Hypothalamus (tissue), 51 donors: ENCODE measurements at regions not wholly inside any gene's neighbourhood (a gene's known extent, or its start where the extent isn't known, plus 50 kb on each side); places are given as distances from the start of the nearest gene placed in this dataset.
A peak's percentile ranks its signal among the peaks of the same experiment; 100 is the strongest.
"Not testable (repeated sequence)": the region's sequence is repeated elsewhere in the genome, so short reads cannot be mapped to it uniquely, and the experiment has no call there.

Experiments used
- DNase-seq, 51 donors: peaks; one replicate each; lab custom pipeline; 2025; lab: John Stamatoyannopoulos, UW

DNA sequence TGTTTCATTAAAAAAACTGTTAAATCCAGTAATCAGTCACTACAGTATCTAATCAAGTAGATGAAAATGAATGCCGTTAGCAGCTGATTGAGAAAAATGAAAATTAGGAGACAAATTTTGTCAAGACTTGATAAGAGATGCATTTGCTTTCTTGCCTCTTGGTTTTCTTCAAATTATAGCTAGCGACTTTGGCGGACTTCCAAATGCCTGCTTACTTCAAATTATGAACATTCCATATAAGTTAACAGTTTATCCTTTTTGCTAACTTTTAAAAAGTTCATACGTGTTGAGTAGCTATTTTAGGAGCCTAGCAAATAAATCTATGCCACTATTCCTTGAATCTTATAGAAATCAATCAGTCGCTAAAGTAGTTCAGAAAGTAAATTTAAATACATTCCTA lies 58.8 kb downstream of the PPP4R3C start:
- no peak for DNase-seq

DNA sequence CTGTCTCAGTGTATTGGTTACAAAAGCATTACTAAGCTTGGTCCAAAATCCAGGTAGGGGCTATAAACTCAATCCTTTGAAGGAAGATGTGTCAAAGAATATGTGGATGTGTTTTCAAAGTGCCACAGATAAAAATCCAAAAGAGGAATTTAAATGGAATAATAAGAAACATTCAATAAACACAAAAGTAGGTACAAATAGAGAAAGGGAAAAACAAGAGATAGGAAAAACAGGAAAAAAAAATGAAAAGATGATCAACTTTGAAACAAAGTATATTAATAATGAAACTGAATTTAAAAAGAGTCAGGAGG lies 64.0 kb downstream of the PPP4R3C start:
- peak in 1 of 51 donors; percentile 0 for DNase-seq

DNA sequence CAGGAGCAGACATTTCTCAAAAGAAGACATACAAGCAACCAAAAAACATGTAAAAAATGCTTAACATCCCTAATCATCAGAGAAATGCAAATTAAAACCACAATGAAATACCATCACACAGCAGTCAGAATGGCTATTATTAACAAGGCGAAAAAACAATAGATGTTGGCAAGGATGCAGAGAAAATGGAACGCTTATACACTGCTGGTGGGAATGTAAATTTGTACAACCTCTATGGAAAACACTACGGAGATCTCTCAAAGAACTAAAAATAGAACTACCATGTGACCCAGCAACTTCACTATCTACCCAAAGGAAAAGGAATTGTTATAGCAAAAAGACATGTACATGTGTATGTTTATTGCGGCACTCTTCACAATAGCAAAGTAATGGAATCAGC lies 71.5 kb downstream of the PPP4R3C start:
- DNase-seq, result no peak

DNA sequence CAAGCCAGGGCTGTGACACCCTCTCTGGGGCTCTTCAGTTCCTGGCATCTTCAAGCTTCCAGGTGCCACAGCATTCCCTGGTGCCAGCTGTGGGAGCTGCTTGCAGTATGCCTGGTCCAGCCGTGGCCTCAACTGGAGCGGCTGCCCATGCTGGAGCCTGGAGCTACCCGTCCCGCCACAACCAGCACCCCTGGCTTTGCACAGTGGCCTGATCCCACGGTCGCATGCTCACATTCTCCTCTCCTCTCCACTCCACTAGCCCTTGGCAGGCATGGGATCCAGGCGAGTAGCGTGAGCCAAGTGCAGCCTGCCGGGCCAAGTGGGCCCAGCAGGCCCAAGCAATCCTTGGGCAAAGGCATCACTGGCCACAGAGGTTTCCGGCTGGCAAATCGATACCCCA lies 81.7 kb downstream of the PPP4R3C start:
- DNase-seq, result no peak

DNA sequence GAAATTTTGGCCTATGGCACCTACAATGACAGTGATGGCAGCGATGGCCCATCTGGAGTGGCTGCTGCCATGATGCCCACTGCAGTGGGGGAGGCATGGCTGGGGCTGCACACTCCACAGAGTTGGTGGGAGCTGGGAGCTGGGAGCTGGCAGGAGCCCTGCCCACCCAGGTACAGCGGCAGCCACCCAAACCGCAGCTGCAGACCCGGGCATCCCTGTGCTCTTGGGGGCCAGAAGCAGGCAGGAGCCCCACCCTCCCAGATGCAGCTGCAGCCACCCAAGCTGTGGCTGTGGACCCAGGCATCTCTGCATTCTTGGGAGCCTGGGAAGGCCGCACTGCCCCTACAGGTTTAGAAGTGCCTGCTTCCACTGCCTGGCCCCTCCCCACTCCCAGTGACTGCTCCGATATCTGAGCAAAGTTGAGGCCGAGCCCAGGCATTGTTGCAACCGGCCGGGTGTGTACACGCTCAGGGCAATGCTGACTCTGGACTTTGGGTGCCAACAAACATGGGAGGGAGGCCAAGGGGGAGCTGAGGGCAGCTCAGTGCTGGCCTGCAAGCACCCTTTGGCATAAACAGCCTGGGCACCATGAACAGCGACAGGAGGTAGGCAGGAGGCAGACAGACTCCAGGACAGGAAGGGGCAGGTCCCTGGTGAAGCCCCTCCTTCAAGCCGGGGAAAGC lies 82.8 kb downstream of the PPP4R3C start:
- no peak for DNase-seq

DNA sequence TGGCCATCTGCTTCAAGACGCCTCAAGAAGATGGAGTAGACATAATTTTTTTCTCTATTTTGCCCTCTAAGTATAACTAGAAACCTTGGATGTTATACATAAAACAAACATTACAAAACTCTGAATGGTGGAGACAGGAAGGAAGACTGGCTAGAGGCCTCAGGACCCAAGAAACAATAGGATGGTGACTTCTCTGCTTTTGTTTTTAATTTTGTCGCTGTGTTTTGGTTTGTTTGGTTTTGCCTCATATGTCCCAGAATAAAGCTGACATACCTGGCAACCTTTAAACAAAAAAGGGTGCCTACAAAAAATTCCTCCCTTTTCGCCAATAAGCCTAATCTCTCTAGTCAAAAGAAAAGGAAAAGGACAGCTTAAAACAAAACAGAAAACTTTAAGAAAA lies 109.1 kb downstream of the PPP4R3C start:
- DNase-seq, result no peak

DNA sequence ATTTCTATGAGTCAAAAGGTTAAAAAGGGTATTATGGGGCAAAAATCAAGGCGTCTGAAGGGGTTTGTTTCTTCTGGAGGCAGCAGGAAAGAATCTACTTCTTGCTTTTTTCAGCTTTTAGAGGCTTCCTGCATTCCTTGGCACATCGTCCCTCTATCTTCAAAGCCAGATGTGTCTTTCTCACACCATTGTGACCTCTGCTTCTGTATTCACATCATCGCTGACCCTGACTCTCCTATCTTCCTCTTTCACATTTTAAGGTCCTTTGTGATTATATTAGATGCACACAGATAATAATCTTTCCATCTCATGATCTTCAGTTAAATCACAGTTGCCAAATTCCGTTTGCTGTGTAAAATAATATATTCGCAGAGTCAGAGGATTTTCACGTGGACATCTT lies 112.7 kb downstream of the PPP4R3C start:
- no peak for DNase-seq

DNA sequence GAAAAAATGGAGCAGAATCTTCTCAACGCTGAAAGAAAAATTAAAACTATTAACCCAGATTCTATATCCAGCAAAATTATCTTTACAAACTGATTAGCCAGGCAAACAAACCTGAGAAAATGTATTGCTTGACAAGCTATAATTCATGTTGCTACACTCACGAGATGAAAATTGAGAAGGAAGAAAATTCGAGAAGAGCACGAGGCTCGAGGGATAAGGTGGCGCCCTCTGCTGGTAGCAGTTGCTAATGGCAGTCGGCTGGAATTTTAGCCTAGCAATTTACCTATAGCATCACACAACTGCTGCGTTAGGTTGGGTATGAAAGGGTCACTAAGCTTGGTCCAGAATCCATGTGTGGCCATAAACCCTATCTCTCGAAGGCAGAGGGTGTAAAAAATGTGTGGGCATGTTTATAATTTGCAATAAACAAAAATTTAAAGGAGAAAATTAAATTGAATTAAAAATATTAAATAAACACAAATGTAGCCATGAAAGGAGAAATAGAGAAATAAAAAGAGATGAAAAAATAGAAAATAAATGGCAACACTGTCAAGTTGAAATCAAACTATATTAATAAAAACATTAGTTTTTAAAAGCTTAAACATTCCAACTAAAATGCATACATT lies 126.6 kb downstream of the PPP4R3C start:
- peak in 21 of 51 donors; percentile 0 to 26 (median 0) for DNase-seq

DNA sequence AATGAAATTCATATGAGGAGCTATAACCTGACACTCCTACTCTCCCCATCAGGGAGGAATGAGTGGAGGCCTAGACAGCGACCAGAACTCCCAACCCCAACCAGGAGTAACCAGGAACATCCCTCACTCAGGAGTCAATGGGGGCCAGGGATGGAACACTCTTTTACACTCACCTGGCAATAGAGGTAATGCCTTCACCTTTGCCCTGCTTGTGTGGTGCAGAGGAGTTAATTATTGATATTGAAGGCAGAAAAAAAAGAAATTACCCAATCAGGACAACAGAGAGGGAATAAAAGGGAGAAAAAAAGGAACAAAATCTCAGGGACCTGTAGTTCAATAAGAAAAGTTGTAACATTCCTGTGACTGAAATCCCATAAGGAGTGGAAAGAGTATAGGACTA lies 141.5 kb downstream of the PPP4R3C start:
- DNase-seq, result no peak

DNA sequence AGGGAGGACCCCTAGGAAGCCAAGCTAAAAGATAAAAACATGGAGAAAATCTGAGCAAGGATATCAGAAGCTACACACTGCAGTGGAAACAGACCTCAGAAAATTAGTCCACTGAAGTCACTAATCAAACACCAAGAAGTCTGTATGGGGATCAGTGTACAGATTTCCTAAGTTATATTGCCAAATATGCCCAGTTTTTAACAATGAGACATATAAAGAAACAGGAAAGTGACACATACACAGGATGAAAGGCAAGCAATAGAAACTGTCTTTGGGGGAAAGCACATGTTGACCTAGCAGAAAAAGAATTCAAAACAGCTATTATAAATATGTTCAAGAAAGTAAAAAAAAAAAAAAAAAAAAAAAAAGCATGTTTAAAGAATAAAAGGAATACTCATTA lies 153.7 kb downstream of the PPP4R3C start:
- no peak for DNase-seq

DNA sequence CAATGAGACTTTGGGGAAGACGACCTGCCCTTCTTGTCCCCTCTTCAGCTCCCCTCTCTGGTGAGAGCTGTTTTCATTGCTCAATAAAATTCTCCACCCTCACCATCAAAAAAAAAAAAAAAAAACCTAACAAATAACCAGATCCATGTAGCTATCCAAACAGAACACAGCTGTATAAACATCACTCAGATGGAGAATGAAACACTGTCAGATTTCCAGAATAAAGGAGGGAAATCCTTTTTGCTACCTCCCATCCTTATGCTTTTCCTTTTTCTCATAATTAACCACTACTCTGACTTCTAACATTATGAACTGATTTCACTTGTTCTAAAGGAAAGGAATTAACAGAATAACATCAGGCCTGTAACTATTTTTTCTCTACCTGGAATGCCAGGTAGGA lies 155.6 kb downstream of the PPP4R3C start:
- DNase-seq, result no peak

DNA sequence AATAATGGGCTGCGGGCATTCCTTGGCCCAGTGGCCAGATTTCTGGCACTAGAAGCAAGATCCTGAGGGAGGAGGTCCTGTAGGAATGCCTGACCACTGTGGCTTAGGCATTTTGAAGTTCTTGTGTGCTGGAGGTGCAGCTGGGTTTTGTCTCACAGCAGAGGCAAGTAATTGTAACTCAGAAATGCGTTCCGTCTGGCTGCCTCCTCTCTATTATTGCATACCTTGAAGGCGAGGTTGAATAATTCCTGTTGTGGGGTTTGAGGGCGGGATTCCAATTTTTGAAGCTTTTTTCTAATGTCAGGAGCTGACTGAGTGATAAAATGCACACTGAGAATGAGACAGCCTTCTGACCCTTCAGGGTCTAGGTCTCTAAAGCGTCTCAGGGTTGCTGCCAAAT lies 170.6 kb downstream of the PPP4R3C start:
- DNase-seq, result not testable (repeated sequence)

DNA sequence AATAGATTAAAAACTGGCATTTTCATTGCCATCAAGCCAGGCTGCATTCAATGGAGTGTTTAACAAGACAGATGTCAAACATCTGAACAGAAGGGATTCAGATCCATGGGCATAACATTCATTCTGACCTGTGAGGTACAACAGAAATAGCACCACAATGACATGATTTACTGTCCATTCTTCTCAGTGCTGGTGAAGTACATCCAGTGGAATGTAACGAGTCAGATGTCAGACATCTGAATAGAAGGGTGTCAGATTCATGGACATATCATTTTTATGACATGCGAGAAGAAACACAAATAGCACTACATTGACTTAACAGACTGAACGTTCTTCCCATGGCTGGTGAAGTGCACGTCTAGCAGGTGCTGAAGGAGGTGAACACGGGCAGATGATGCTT lies 186.4 kb downstream of the PPP4R3C start:
- DNase-seq, result no peak

DNA sequence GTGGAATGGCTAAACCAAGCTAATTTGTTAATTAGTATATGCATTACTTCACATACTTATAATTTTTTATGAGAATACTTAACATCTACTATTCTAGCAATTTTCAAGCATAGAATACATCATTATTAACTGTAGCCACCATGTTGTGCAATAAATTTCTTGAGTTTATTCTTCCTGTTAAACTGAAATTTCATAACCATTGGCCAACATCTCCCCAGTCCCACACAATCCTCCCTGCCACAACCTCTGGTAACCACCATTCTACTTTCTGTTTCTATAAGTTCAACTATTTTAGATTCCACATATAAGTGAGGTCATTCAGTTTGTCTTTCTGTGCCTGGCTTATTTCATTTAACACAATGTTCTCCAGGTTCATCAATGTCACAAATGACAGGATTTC lies 208.5 kb downstream of the PPP4R3C start:
- no peak for DNase-seq

DNA sequence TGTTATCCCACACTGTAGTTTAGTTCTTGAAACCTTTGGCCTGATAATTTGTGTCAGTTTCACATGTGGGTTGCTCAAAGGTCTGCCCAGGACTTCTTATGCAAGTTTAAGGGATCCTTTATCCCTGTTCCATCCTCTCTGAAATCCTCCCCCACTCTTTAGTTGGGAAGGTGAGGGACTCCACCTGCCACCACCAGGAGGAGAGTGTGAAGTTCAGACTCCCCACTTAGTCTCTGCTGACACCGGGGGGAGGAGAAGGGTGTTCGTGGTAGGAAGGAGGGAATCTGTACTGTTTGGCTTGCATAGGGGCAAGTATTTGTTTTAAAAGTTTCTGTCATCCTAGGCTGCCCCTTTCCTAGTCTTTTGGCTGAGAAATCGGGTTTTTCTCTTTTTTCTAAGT lies 211.8 kb downstream of the PPP4R3C start:
- DNase-seq, result no peak

DNA sequence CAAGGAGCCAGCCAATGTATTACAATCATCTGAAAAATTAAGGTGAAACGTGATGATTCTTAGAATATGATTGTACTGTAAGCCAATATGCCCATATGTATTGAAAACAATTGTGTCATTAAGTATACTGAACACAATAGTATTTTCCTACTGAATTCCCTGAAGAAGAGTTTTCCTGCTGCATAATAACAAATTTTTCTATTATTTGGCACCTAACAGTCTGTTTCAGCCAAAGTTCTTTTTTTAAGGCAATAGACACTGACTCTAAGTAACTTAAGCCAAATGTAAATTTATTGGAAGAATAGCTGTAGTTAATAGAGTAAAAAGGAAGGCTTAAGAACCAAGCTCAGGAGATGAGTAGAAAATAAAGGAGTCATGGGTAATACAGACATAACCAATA lies 220.6 kb downstream of the PPP4R3C start:
- DNase-seq, result no peak

DNA sequence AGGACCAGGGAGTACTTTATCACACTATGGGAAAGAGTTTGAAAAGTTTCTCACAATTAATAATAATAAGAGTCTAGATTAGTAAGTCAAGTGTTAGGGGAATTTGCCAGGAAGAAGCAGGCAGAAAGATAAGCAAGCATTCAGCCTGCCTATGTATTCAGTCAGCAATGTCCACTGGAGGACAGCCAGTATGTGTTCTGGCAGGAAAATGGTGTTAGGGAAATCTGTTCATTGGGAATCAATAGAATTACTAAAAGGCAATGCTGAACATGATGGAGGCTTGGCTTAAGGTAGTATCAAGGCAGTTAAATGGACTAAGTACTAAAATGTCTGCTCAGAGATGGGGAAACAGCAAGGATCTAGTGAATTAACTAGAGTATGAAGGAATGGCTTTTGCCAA lies 221.2 kb downstream of the PPP4R3C start:
- DNase-seq, result no peak

DNA sequence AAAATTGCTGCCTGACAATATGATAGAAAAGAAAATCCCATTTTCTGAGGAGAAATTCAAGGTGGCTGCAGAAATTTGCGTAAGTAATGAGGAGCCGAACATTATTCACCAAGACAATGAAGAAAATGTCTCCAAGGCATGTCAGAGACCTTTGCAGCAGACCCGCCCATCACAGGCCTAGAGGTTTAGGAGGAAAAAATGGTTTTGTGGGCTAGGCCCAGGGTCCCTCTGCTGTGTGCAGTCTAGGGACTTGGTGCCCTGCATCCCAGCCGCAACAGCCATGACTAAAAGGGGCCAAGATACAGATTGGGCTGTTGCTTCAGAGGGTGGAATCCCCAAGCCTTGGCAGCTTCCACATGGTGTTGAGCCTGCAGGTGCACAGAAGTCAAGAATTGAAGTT lies 223.1 kb downstream of the PPP4R3C start:
- DNase-seq, result not testable (repeated sequence)

DNA sequence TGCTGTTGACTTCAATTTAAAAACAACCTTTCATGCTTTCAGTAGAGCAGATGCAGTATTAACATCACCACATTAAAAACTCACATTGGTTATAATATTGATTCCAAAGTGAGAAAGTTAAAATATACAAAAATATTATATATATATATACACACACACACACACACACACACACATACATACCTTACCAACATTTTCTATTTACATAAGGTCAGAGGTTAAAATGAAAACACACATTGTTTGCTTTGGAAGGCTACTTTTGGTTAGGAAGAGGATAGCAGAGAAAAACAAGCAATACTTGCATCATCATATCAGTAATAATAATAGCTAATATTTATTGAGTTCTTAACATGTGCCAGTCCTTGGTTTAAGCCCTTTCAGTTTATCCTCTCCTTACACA lies 226.5 kb downstream of the PPP4R3C start:
- no peak for DNase-seq

DNA sequence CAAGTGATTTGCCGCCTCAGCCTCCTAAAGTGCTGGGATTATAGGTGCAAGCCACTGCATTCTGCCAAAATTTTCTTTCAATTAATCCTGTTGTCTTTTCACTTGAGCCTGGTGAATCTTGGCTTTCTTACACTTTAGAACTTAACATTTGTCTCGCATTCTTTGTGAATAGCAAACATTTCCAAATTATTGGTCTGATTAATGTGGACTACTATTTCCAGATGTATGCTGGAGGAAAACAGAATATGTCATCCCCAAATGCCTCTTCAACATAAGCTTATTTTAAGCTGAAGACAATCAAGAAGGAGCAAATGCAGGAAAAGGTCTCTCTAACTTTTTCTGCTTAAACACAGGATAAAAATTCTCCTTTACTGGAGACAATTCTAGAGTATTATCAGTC lies 233.4 kb downstream of the PPP4R3C start:
- no peak for DNase-seq

DNA sequence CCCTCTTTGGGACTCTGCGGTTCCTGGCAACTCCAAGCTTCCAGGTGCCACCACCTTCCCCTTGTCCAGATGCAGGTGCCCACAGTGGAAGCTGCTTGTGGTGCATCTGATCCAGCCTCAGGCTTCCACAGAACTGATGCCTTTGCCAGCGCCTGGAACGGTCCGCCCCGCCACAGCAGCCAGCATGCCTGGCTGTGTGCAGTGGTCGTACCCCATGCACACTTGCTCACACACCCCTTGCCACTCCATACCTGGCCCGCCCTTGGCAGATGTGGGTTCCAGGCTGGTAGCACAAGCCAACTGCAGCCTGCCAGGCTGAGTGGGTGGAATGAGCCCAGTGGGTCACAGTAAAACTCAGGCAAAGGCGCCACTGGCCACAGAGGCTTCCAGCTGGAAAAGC lies 240.5 kb downstream of the PPP4R3C start:
- DNase-seq, result no peak

DNA sequence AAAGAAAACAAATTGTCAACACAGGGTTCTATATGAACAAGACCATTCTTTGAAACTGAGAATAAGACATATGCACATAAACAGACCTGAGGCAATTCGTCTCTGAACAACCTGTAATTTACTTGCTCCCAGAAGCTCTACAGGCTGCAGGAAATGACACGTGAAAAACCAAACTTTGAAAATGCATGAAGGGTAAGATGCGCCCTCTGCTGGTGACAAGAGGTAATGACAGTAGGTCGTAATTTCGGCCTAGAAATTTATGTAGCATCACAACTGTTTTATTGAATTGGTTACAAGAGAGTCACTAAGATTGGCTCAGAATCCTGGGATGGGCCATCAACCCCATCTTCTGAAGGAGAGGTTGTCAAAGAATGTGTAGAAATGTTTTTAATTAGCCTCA lies 276.5 kb downstream of the PPP4R3C start:
- peak in 1 of 51 donors; percentile 0 for DNase-seq

DNA sequence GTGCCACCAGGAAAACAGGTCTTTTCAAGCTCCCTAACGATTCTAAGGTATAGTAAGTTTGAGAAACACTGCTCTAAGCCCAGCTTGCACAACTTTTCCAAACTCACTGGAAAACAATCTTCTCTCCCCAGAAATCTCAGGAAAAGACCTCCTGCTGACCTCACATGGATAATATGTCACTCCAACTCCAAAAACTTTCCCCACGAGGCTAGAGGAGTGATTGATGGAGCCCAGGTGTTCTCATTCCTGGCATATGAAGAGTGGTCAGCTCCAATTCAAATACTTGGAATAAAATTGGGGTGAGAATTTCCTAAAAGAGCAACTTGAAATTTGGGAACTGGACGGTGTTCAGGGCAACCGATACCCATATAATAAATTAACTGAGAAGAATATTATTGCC lies 299.9 kb downstream of the PPP4R3C start:
- no peak for DNase-seq
